Activated T-cell treated with anti-CD3 and anti-CD28 coated beads for 4 hours (primary cell): ENCODE measurements at regions not wholly inside any gene's neighbourhood (a gene's known extent, or its start where the extent isn't known, plus 50 kb on each side); places are given as distances from the start of the nearest gene placed in this dataset.

Experiments used
- DNase-seq: peaks from one replicate; pipeline ENCODE4 v3.0.0-alpha.2; 2020

- no peak for DNase-seq
Observed at GRCh38 chr13:72097568-72097967, 230.6 kb upstream of the DACH1 start.

- no peak for DNase-seq
Observed at GRCh38 chr13:72093262-72093661, 226.3 kb upstream of the DACH1 start.

GRCh38 chr13:72074663-72075062 is 207.7 kb upstream of the DACH1 start:
- no peak for DNase-seq

- no peak for DNase-seq
Observed at GRCh38 chr13:72072261-72072660, 205.3 kb upstream of the DACH1 start.

- DNase-seq = no peak
Observed at GRCh38 chr13:72071713-72072112, 204.7 kb upstream of the DACH1 start.

- DNase-seq = no peak
Observed at GRCh38 chr13:72062566-72062965, 195.6 kb upstream of the DACH1 start.

- no peak for DNase-seq
Observed at GRCh38 chr13:72061613-72062012, 194.6 kb upstream of the DACH1 start.

GRCh38 chr13:72050251-72050650 is 183.2 kb upstream of the DACH1 start:
- no peak for DNase-seq

GRCh38 chr13:72043366-72043765 is 176.4 kb upstream of the DACH1 start:
- no peak for DNase-seq

- DNase-seq = no peak
Observed at GRCh38 chr13:72041165-72041564, 174.2 kb upstream of the DACH1 start.

- no peak for DNase-seq
Observed at GRCh38 chr13:72039126-72039525, 172.1 kb upstream of the DACH1 start.

- no peak for DNase-seq
Observed at GRCh38 chr13:72029981-72030380, 163.0 kb upstream of the DACH1 start.

- no peak for DNase-seq
Observed at GRCh38 chr13:72025836-72026235, 158.8 kb upstream of the DACH1 start.

GRCh38 chr13:72023895-72024294 is 156.9 kb upstream of the DACH1 start:
- no peak for DNase-seq

- no peak for DNase-seq
Observed at GRCh38 chr13:72005455-72005854, 138.5 kb upstream of the DACH1 start.

GRCh38 chr13:72004784-72005374 is 137.9 kb upstream of the DACH1 start:
- no peak for DNase-seq

GRCh38 chr13:72004246-72004645 is 137.2 kb upstream of the DACH1 start:
- DNase-seq = no peak

- DNase-seq = no peak
Observed at GRCh38 chr13:71998223-71998622, 131.2 kb upstream of the DACH1 start.

GRCh38 chr13:71979616-71980015 is 112.6 kb upstream of the DACH1 start:
- no peak for DNase-seq

GRCh38 chr13:71977028-71977427 is 110.0 kb upstream of the DACH1 start:
- no peak for DNase-seq

- DNase-seq = no peak
Observed at GRCh38 chr13:71967990-71968389, 101.0 kb upstream of the DACH1 start.

GRCh38 chr13:71964491-71965100 is 97.6 kb upstream of the DACH1 start:
- DNase-seq = no peak

- no peak for DNase-seq
Observed at GRCh38 chr13:71962735-71963134, 95.7 kb upstream of the DACH1 start.

GRCh38 chr13:71962126-71962525 is 95.1 kb upstream of the DACH1 start:
- no peak for DNase-seq

GRCh38 chr13:71949441-71949840 is 82.4 kb upstream of the DACH1 start:
- DNase-seq = no peak
